Adrenal gland (tissue), 5 donors: ENCODE measurements at regions not wholly inside any gene's neighbourhood (a gene's known extent, or its start where the extent isn't known, plus 50 kb on each side); places are given as distances from the start of the nearest gene placed in this dataset.

Experiments
- POLR2A ChIP-seq, 2 donors: fragments of 450-650 bp; IDR thresholded peaks; one replicate each; pipeline ENCODE4 v1.6.1; 2017; ENCODE audit warnings: antibody characterized with exemption in 2 of 2, mild to moderate bottlenecking in 2 of 2, moderate library complexity in 1 of 2
- TF ChIP-seq, protein P1 (sequence below), 6 experiments: fragments of 450-650 bp in 4 of 6; fragments of 200-600 bp in 2 of 6; sonication (generic) in 1 of 6; IDR thresholded peaks; 1 replicate in 5 of 6; 2 replicates in 1 of 6; pipeline versions ENCODE4 v1.5.1 to v1.8.0; 2016 to 2021; ENCODE audit warnings: antibody characterized with exemption in 6 of 6, mild to moderate bottlenecking in 2 of 6, moderate library complexity in 1 of 6
- donor health status: DM: no; HTN: no; CAD: no.

DNA sequence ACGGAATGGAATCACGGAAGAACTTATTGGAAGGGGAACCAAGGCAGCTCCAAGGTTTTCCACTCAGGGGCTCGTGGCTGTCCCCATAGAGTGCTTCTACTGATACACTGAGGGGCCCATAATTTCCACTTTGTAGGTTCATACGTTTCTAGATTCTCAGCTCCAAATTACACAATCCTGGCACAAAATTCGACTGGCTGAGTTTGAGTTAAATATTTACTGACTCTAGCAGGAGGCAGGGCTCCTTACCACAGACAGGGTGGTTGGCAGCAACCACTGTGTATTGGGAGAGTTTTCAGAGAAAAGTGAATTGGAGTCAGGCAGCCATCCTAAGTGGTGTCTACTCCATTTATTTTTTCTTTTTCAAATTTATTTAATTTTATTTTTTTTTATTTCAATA, 55.4 kb upstream of the SEC61G start:
- TF ChIP-seq, protein P1, sequence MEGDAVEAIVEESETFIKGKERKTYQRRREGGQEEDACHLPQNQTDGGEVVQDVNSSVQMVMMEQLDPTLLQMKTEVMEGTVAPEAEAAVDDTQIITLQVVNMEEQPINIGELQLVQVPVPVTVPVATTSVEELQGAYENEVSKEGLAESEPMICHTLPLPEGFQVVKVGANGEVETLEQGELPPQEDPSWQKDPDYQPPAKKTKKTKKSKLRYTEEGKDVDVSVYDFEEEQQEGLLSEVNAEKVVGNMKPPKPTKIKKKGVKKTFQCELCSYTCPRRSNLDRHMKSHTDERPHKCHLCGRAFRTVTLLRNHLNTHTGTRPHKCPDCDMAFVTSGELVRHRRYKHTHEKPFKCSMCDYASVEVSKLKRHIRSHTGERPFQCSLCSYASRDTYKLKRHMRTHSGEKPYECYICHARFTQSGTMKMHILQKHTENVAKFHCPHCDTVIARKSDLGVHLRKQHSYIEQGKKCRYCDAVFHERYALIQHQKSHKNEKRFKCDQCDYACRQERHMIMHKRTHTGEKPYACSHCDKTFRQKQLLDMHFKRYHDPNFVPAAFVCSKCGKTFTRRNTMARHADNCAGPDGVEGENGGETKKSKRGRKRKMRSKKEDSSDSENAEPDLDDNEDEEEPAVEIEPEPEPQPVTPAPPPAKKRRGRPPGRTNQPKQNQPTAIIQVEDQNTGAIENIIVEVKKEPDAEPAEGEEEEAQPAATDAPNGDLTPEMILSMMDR (IDR thresholded peaks at IDR 0.05) = no peak
- TF ChIP-seq POLR2A (IDR thresholded peaks at IDR 0.05) = no peak
